ENCODE measurements at regions not wholly inside any gene's neighbourhood (a gene's known extent, or its start where the extent isn't known, plus 50 kb on each side); places are given as distances from the start of the nearest gene placed in this dataset.

- Histone ChIP-seq H3K79me2 (ENCODE audit: low read depth) (no peaks in the 10 kb centered on the region), H4K20me1 (ENCODE audit: insufficient read depth) (no peaks in the 10 kb centered on the region), H3K4me1 (replicated peaks; ENCODE audit: insufficient read depth) (no peaks in the 10 kb centered on the region), H3F3A (ENCODE audit: insufficient read depth, low read depth) (no peaks in the 10 kb centered on the region), H2AFZ (no peak overlapping the region), H3K27me3 (ENCODE audit: insufficient read depth, low read depth) (no peaks in the 10 kb centered on the region), H3K4me3 (no peak overlapping the region), H3K9me3 (ENCODE audit: insufficient read depth, low read depth) (no peaks in the 10 kb centered on the region), H3K36me3 (ENCODE audit: low read depth) (no peaks in the 10 kb centered on the region), H3K4me2 (no peak overlapping the region), H3K27ac (no peak overlapping the region), H3K9me2 (ENCODE audit: insufficient read depth) (no peaks in the 10 kb centered on the region)
- ChIA-PET CTCF (no interaction called here), POLR2A (ENCODE audit: unreplicated experiment) (no interaction called here)
- DNase-seq = no peak
- TF ChIP-seq CTCF (conservative IDR thresholded peaks at IDR 0.05) (no peak), EZH2 (IDR thresholded peaks at IDR 0.05; ENCODE audit: low read depth) (no peak)
- BruUV-seq (replicated peaks) = no TSS peak
- intact Hi-C loops (cut with micrococcal nuclease; ENCODE audit: unreplicated experiment) = no loop called here
These were observed 87.6 kb upstream of the JADE1 start for GRCh38 chr4:128721896-128722295.

DNA sequence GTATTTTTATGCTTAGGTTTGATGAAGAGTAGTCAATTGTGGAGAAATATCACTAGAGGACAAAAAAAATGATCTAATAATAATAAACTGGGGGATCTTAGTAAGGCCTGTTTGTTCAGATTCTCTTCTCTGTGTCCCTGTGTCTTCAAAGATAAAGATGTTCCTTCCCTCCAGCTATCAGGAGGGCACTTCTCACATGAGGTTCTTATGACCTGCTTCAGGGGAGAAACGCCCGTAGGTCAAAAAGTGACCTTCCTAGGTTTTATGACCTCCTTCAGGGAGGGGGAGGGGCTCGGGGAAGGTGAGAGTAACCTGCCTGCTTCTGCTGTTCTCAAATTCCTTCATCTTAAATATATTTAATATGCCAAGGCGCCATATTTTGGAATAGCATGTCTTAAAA lies 89.2 kb upstream of the JADE1 start:
- TF ChIP-seq CTCF (conservative IDR thresholded peaks at IDR 0.05) = no peak
- TF ChIP-seq EZH2 (IDR thresholded peaks at IDR 0.05; ENCODE audit: low read depth) = no peak
- no peaks in the 10 kb centered on the region for H3K9me2 ChIP-seq (ENCODE audit: insufficient read depth)
- H2AFZ ChIP-seq = no peak overlapping the region
- H4K20me1 ChIP-seq (ENCODE audit: insufficient read depth) = no peaks in the 10 kb centered on the region
- no peaks in the 10 kb centered on the region for H3K9me3 ChIP-seq (ENCODE audit: insufficient read depth, low read depth)
- no peak for DNase-seq
- no peaks in the 10 kb centered on the region for H3K27me3 ChIP-seq (ENCODE audit: insufficient read depth, low read depth)
- no peak overlapping the region for H3K4me3 ChIP-seq
- H3K36me3 ChIP-seq (ENCODE audit: low read depth) = no peaks in the 10 kb centered on the region
- ChIA-PET POLR2A (ENCODE audit: unreplicated experiment) (no interaction called here), CTCF (no interaction called here)
- no peak overlapping the region for H3K27ac ChIP-seq
- intact Hi-C loops (cut with micrococcal nuclease; ENCODE audit: unreplicated experiment) = no loop called here
- no peaks in the 10 kb centered on the region for H3K79me2 ChIP-seq (ENCODE audit: low read depth)
- no TSS peak for BruUV-seq (replicated peaks)
- H3K4me1 ChIP-seq (replicated peaks; ENCODE audit: insufficient read depth) = no peaks in the 10 kb centered on the region
- no peak overlapping the region for H3K4me2 ChIP-seq
- H3F3A ChIP-seq (ENCODE audit: insufficient read depth, low read depth) = no peaks in the 10 kb centered on the region

DNA sequence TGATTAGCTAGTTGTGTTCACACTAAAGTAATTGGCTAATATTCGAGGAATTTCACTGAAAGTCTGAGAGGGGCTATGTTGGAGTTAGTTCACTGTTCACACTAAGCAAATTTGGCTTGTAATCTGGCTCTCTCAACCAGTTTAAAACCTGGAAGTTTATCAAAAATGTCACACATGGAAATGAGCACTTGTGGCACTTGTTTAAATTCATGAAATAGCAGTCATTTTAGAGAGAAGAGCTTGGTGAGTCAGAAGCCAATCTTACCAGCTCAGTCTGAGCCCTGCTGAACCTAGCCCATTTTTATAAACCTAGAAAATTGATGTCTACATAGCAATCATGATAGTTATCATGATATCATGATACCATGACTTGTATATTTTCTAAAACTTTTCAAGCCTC lies 90.7 kb upstream of the JADE1 start:
- no peaks in the 10 kb centered on the region for H3K9me2 ChIP-seq (ENCODE audit: insufficient read depth)
- no peak overlapping the region for H2AFZ ChIP-seq
- DNase-seq = no peak
- no peak overlapping the region for H3K27ac ChIP-seq
- BruUV-seq (replicated peaks) = no TSS peak
- no peaks in the 10 kb centered on the region for H3K36me3 ChIP-seq (ENCODE audit: low read depth)
- H4K20me1 ChIP-seq (ENCODE audit: insufficient read depth) = no peaks in the 10 kb centered on the region
- H3K4me3 ChIP-seq = no peak overlapping the region
- intact Hi-C loops (cut with micrococcal nuclease; ENCODE audit: unreplicated experiment) = no loop called here
- TF ChIP-seq CTCF (conservative IDR thresholded peaks at IDR 0.05) (no peak), EZH2 (IDR thresholded peaks at IDR 0.05; ENCODE audit: low read depth) (no peak)
- no peaks in the 10 kb centered on the region for H3K4me1 ChIP-seq (replicated peaks; ENCODE audit: insufficient read depth)
- no peaks in the 10 kb centered on the region for H3K9me3 ChIP-seq (ENCODE audit: insufficient read depth, low read depth)
- H3K79me2 ChIP-seq (ENCODE audit: low read depth) = no peaks in the 10 kb centered on the region
- ChIA-PET CTCF (no interaction called here), POLR2A (ENCODE audit: unreplicated experiment) (no interaction called here)
- H3K4me2 ChIP-seq = no peak overlapping the region
- H3F3A ChIP-seq (ENCODE audit: insufficient read depth, low read depth) = no peaks in the 10 kb centered on the region
- H3K27me3 ChIP-seq (ENCODE audit: insufficient read depth, low read depth) = no peaks in the 10 kb centered on the region
